HG03159 (cell line): ENCODE measurements at regions not wholly inside any gene's neighbourhood (a gene's known extent, or its start where the extent isn't known, plus 50 kb on each side); places are given as distances from the start of the nearest gene placed in this dataset.
"Not testable (repeated sequence)": the region's sequence is repeated elsewhere in the genome, so short reads cannot be mapped to it uniquely, and the experiment has no call there.

ENCODE experiments used
- ATAC-seq: cut with Tn5 transposase; IDR thresholded peaks from one replicate; pipeline ENCODE4 v1.9.1; 2021; ENCODE audit warnings: mild to moderate bottlenecking, moderate library complexity; ENCODE audit not compliant: unreplicated experiment

- peak; percentile 87 for ATAC-seq
These were observed 297.5 kb upstream of the GRIN3A start for GRCh38 chr9:102035929-102036328.

GRCh38 chr9:102032614-102033013 lies 294.2 kb upstream of the GRIN3A start:
- no peak for ATAC-seq

GRCh38 chr9:102000956-102001355 lies 262.5 kb upstream of the GRIN3A start:
- no peak for ATAC-seq

GRCh38 chr9:101999441-101999840 lies 261.0 kb upstream of the GRIN3A start:
- ATAC-seq: no peak

GRCh38 chr9:101995231-101995630 lies 256.8 kb upstream of the GRIN3A start:
- ATAC-seq: no peak

- no peak for ATAC-seq
These were observed 255.3 kb upstream of the GRIN3A start for GRCh38 chr9:101993771-101994170.

- no peak for ATAC-seq
These were observed 253.5 kb upstream of the GRIN3A start for GRCh38 chr9:101991926-101992325.

- peak; percentile 83 for ATAC-seq
These were observed 239.3 kb upstream of the GRIN3A start for GRCh38 chr9:101977614-101978210.

- ATAC-seq: no peak
These were observed 232.2 kb upstream of the GRIN3A start for GRCh38 chr9:101970609-101971008.

GRCh38 chr9:101968392-101968791 lies 229.9 kb upstream of the GRIN3A start:
- ATAC-seq: no peak

GRCh38 chr9:101966691-101967090 lies 228.2 kb upstream of the GRIN3A start:
- no peak for ATAC-seq

GRCh38 chr9:101957705-101958104 lies 219.3 kb upstream of the GRIN3A start:
- ATAC-seq: no peak

- no peak for ATAC-seq
These were observed 213.2 kb upstream of the GRIN3A start for GRCh38 chr9:101951598-101951997.

GRCh38 chr9:101931756-101932155 lies 193.3 kb upstream of the GRIN3A start:
- no peak for ATAC-seq

GRCh38 chr9:101930783-101931182 lies 192.3 kb upstream of the GRIN3A start:
- ATAC-seq: no peak

- ATAC-seq: no peak
These were observed 187.1 kb upstream of the GRIN3A start for GRCh38 chr9:101925498-101925897.

GRCh38 chr9:101923451-101923850 lies 185.0 kb upstream of the GRIN3A start:
- no peak for ATAC-seq

GRCh38 chr9:101916948-101917347 lies 178.5 kb upstream of the GRIN3A start:
- ATAC-seq: not testable (repeated sequence)

GRCh38 chr9:101915482-101915881 lies 177.0 kb upstream of the GRIN3A start:
- no peak for ATAC-seq

- ATAC-seq: no peak
These were observed 174.3 kb upstream of the GRIN3A start for GRCh38 chr9:101912698-101913097.

GRCh38 chr9:101907466-101907865 lies 169.0 kb upstream of the GRIN3A start:
- ATAC-seq: no peak

- no peak for ATAC-seq
These were observed 166.4 kb upstream of the GRIN3A start for GRCh38 chr9:101904845-101905244.

- ATAC-seq: no peak
These were observed 163.6 kb upstream of the GRIN3A start for GRCh38 chr9:101902051-101902450.
